ENCODE measurements at regions not wholly inside any gene's neighbourhood (a gene's known extent, or its start where the extent isn't known, plus 50 kb on each side); places are given as distances from the start of the nearest gene placed in this dataset.

DNA sequence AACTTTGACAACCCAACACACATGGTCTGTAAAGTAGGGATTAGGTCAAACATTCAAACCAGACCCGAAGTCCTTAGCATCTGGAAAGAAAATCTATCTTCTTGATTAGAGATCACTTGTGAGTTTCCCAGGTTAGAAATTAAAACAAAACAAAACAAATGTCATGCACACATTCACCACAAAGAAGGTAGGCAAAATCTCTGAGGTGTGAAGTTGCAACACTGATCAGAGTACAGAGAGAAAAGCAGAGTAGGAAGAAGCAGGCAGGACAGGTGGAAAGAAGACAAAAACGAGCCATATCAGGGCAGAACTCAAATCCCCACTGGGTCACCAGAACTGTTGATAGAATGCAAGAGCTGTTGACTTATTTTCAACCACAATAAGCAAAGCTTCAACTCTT is 102.8 kb upstream of the THSD7A start:
- TF ChIP-seq, protein P1, sequence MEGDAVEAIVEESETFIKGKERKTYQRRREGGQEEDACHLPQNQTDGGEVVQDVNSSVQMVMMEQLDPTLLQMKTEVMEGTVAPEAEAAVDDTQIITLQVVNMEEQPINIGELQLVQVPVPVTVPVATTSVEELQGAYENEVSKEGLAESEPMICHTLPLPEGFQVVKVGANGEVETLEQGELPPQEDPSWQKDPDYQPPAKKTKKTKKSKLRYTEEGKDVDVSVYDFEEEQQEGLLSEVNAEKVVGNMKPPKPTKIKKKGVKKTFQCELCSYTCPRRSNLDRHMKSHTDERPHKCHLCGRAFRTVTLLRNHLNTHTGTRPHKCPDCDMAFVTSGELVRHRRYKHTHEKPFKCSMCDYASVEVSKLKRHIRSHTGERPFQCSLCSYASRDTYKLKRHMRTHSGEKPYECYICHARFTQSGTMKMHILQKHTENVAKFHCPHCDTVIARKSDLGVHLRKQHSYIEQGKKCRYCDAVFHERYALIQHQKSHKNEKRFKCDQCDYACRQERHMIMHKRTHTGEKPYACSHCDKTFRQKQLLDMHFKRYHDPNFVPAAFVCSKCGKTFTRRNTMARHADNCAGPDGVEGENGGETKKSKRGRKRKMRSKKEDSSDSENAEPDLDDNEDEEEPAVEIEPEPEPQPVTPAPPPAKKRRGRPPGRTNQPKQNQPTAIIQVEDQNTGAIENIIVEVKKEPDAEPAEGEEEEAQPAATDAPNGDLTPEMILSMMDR (IDR thresholded peaks at IDR 0.05): no peak
- TF ChIP-seq POLR2A (IDR thresholded peaks at IDR 0.05) (no peak), EP300 (IDR thresholded peaks at IDR 0.05) (no peak)

Data from stomach (tissue), 4 donors.